NT2/D1 (cell line): ENCODE measurements at regions not wholly inside any gene's neighbourhood (a gene's known extent, or its start where the extent isn't known, plus 50 kb on each side); places are given as distances from the start of the nearest gene placed in this dataset.

ENCODE experiments used
- SUZ12 ChIP-seq: IDR thresholded peaks from 2 replicates; pipeline ENCODE4 v1.6.1; 2011; ENCODE audit not compliant: insufficient read length, insufficient read depth; ENCODE audit errors: extremely low read depth
- YY1 ChIP-seq: IDR thresholded peaks from 2 replicates; pipeline ENCODE4 v1.6.1; 2011; ENCODE audit not compliant: insufficient read length, insufficient read depth
- ZNF274 ChIP-seq: IDR thresholded peaks from 2 replicates; pipeline ENCODE4 v1.6.1; 2011; ENCODE audit warnings: mild to moderate bottlenecking, low read depth, low read length

DNA sequence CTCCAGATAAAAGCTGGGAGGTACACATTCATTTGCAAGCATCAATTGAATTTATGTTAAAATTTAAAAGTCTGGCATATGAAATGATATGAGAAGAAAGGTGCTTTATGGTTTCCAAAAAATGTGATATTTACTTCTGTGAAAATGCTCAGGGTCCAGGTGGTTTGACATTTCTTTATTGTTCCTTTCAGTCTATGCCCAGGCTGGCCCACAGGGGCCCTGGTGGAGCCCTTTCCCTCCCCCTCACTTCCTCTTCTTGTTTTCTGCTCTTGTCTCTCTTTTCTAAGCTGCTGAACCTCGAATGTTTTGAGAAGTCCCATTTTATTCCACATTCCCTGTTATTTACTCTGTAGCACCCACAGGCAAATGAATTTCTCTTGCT lies 127.8 kb downstream of the HS3ST3B1 start:
- TF ChIP-seq ZNF274 (no peak), YY1 (no peak), SUZ12 (no peak)
